Forelimb muscle (tissue), 1 donor: ENCODE measurements at regions not wholly inside any gene's neighbourhood (a gene's known extent, or its start where the extent isn't known, plus 50 kb on each side); places are given as distances from the start of the nearest gene placed in this dataset.

Experiments
- DNase-seq: peaks from one replicate; pipeline ENCODE4 v3.0.0-alpha.2; 2013; ENCODE audit warnings: low read depth

- DNase-seq = no peak
These were observed 325.6 kb downstream of the HRH4 start for GRCh38 chr18:24786027-24786426.

- no peak for DNase-seq
These were observed 329.9 kb downstream of the HRH4 start for GRCh38 chr18:24790347-24790746.

- no peak for DNase-seq
These were observed 331.5 kb downstream of the HRH4 start for GRCh38 chr18:24791751-24792545.

- no peak for DNase-seq
These were observed 333.3 kb downstream of the HRH4 start for GRCh38 chr18:24793742-24794141.

- DNase-seq = no peak
These were observed 334.7 kb downstream of the HRH4 start for GRCh38 chr18:24795129-24795528.

DNA sequence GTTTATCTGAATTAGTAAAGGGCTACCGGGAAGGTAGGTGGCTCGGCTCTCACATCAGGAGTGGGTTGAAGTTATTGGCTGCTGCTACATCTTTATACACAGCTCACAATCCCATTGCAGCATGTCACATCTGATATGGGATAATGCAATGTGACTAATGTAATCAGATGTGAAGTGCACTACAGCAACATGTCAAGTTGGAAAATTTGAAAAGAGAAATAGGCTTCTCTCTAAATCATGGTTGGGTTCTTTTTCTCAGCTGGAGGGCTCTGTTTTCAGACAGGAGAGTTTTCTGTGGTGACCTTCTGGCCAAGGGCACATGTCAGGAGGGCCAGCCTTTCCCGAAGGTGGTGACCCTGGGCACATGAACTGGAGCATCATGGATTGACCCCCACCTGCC lies 337.5 kb downstream of the HRH4 start:
- DNase-seq = no peak

DNA sequence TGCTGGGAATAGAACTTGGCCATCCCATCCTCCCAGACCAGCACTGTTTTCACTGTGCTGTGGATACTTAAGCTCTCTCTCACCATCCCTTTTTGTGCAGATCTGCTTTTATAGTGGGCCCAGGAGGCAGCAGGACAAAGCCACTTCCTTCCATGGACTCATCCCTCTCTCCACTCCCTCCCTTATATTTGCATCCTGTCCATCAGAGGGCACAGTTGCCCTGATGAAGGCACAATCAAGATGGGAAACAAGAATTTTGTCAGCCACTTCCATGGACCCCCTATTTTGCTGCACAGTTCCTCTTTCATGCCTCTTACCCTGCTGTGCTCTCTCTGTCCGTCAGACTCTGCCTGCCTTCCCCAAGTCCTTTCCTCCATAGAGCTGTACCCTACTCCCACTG lies 338.7 kb downstream of the HRH4 start:
- DNase-seq = no peak

DNA sequence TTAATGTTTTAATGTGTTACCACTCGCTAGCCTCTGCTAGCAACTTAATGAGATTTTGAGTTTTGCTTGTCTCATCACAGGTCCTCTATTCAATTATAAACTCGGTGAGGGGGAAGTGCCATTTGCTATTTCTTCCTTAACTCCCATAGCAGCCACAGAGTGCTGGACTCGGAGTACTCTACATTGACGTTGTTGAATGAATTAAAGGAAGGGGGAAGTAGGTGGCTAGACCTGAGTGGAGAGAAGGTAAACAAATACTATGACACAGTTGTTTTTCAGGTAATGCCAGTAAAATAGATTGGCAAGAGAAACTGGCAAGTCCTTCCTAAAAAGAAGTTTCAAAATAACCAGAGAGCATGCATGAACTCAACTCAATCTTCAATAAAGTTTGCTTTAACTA lies 339.3 kb downstream of the HRH4 start:
- DNase-seq = no peak

DNA sequence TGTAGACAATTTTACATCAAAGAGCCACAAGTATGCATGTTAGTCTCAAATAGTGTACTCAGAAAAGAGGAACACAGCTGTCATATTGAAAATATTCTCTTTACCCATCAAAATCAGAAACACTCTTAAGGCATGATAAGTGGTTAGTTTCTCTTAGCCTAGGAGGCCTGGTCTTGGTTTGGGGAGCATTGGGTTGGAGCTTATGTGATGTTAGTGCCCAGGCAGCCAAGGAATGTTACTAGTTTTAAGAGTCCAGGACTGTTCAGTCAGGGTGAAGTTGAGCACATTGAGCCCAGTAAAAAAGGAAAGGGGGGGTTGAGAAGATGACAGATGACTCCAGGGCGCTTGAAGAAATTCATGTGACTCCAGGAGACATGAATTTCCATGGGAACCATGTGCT lies 340.6 kb downstream of the HRH4 start:
- no peak for DNase-seq

DNA sequence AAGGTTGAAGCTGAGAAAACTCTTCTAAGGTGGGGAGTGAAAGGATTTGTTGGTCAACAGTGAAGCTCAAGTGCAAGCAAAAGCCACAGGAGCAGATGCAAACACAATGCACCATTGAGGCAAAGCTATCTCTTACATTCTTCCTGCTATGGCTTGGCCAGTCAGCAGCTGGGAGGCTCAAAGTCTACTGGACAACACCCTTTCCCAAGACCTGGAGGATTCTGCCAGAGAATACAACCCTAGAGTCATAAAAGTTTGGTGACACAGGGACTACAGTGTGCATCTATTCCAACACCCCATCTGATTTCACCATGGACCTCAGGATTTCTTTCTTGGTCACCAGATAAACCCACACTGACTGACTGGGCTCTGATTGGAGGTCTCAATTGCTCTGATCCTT lies 342.0 kb downstream of the HRH4 start:
- no peak for DNase-seq

GRCh38 chr18:24805156-24805555 lies 344.7 kb downstream of the HRH4 start:
- DNase-seq = no peak

GRCh38 chr18:24809173-24809950 lies 348.9 kb downstream of the HRH4 start:
- DNase-seq = no peak

DNA sequence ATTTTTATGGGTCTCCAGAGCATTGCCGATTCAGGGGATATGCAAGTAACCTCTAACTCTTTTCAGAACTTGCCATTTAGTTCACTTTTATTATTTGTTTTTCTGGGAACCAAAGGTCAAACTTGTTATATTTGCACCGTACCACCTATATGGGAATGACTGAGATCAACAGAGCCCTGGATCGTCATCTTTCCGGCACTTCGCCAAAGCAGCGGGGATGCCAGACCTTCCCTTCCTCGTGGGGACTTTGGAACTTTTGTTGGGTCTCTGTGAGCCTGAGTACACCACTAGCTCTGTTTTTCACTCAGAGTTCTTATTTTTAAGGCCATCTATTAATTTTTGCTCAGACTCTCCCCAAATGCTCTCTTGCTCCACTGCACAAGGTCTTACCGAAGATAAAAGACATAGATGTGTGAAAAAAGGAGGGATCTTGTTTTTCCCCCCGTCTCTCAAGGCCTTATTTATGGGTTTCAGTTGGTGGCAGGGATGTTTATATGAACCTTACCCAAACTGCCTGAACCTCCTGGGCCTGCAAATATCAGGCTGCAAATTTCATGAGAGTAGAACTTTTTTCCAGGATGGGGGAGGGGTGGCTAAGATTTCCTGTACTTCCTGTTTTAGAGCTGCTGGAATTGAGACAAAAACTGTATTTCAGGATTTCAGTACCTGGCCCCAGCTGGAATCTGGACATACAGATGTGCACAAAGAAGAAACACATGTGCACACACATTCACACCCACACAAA lies 350.3 kb downstream of the HRH4 start:
- no peak for DNase-seq

GRCh38 chr18:24811950-24812681 lies 351.7 kb downstream of the HRH4 start:
- peak; percentile 53 for DNase-seq

DNA sequence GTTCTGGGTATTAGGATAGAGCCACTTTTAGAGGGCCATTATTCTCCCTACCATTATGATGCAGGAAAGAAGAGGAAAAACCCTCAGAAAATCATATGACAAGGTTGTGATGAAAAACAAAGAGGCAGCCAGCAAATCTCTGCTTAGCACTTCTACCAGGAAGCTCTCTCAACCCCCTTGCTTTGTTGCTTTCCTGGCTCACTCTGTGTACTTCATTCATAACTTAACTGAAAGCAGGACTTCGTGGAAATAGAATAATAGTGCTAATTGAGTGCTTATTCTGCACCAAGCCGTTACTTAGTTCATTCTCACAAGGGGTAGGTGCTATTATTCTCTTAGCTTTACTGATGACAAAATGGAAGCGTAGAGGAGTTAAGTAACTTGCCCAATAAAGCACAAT lies 354.1 kb downstream of the HRH4 start:
- no peak for DNase-seq

GRCh38 chr18:24817150-24817549 lies 356.7 kb downstream of the HRH4 start:
- no peak for DNase-seq

- DNase-seq = no peak
These were observed 357.3 kb downstream of the HRH4 start for GRCh38 chr18:24817587-24818371.

DNA sequence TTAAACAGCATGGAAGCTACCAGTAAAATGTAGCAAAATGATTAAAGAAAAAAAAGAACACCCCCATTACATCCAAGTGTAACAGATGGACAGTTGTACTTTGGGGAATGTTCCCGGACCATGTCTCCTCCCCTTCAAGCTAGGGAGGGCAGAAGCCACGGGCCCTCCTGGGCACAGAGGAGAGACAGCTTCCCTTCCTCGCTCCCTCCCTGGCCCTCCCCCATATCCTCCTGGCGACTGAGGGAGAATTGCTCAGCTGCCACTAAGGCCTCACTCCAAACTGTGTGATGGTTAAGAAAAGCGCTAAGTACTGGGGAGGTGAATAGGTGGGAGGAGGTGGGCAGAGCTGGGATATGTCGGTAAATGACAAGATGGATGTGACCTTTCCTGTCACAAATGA lies 358.0 kb downstream of the HRH4 start:
- DNase-seq = no peak

DNA sequence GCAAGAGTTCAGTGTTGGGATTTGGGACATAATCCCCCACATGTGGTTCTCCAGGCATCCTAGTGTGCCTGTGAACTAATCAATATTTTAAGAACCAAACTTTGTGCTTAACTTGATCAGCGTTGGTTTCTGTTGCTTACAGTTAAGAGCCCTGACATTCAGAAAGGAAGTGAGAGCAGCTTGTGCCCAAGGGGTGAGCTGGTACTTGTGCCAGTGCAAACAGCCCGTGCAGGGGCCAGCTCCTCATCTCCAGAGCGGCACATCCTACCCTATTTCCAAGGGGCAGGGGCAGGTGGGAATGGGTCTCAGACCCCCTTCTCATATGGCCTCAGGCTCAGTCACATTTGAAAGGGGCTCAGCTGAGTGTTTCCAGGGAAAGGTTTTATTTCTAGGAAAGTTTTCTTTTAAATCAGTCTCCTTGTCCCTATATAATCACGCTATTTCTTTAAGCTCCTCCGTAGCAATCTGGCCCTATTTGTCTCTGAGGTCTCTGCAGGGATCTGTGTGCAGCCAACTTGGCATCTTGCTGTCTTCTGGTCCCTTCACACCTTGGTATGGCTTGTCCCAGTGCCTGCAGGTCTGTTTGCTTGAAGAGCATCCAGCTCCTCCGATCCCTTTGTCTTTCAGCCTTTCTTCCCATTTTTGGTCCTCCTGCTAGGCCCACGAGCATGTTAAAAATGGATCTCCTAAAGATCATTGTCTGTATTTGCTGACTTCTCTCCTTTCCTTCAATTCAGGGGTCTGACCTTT lies 358.9 kb downstream of the HRH4 start:
- DNase-seq = no peak

GRCh38 chr18:24825397-24825796 lies 365.0 kb downstream of the HRH4 start:
- DNase-seq = no peak
